Endothelial cell of umbilical vein (primary cell): ENCODE measurements at regions not wholly inside any gene's neighbourhood (a gene's known extent, or its start where the extent isn't known, plus 50 kb on each side); places are given as distances from the start of the nearest gene placed in this dataset.

ENCODE experiments used
- BruUV-seq: library from RNA; stranded (reverse); fragments of 400-500 nt; replicated peaks from 2 replicates; lab custom pipeline; 2021; lab: Mats Ljungman, UMichigan
- CTCF ChIA-PET: fragments of 300-600, 350-600 bp; sonication (Branson Sonifier 250); formaldehyde crosslinking; loops from one replicate; lab custom pipeline; 2021; ENCODE audit warnings: antibody characterized with exemption, inconsistent platforms; lab: Charles Lee
- POLR2A ChIA-PET: fragments of 300-600, 350-600 bp; sonication (Branson Sonifier 250); formaldehyde crosslinking; loops from one replicate; lab custom pipeline; 2021; ENCODE audit warnings: antibody characterized with exemption, inconsistent platforms; lab: Charles Lee
- DNase-seq: peaks from one replicate; pipeline ENCODE4 v3.0.0-alpha.2; 2011; ENCODE audit warnings: low read depth, low spot score
- FAIRE-seq: peaks from 2 replicates; lab custom pipeline; 2011; peaks lifted over from hg19 to GRCh38; lab: Jason Lieb, UNC
- H2AFZ ChIP-seq: 2 replicates; pipeline ENCODE4 v1.6.0; 2012; ENCODE audit warnings: low read depth, low read length, control low read depth, inconsistent platforms
- H3K27ac ChIP-seq: 2 replicates; pipeline ENCODE4 v1.5.1; 2011; ENCODE audit warnings: low read depth, mild to moderate bottlenecking, control low read depth, low read length, moderate library complexity; ENCODE audit not compliant: insufficient read depth
- H3K27me3 ChIP-seq, 2 experiments: 2 replicates each; pipeline versions ENCODE4 v1.6.0 to v1.6.1; 2011; ENCODE audit warnings: low read length in 2 of 2, mixed read lengths in 1 of 2; ENCODE audit not compliant: control insufficient read depth in 2 of 2, insufficient read depth in 2 of 2
- H3K36me3 ChIP-seq, 2 experiments: 2 replicates in 1 of 2; 3 replicates in 1 of 2; pipeline ENCODE4 v1.5.1; 2011; ENCODE audit warnings: low read length in 2 of 2, mild to moderate bottlenecking in 1 of 2, moderate library complexity in 1 of 2; ENCODE audit not compliant: control insufficient read depth in 2 of 2, insufficient read depth in 2 of 2; ENCODE audit errors: extremely low read depth in 1 of 2
- H3K4me1 ChIP-seq: 3 replicates; pipeline ENCODE4 v1.5.1; 2011; ENCODE audit warnings: mild to moderate bottlenecking, low read length; ENCODE audit not compliant: control insufficient read depth, insufficient read depth; ENCODE audit errors: extremely low read depth
- H3K4me2 ChIP-seq: 2 replicates; pipeline ENCODE4 v1.6.1; 2011; ENCODE audit warnings: low read length, control low read depth, mixed read lengths; ENCODE audit not compliant: insufficient read depth
- H3K4me3 ChIP-seq, 3 experiments: fragments of 200-600 bp in 1 of 3; sonication (generic), shearing (Covaris generic) in 1 of 3; replicated peaks in 1 of 3; 2 replicates each; pipeline ENCODE4 v1.5.1; 2011 to 2016; ENCODE audit warnings: control low read depth in 3 of 3, low read length in 3 of 3, mild to moderate bottlenecking in 2 of 3, inconsistent platforms in 1 of 3, low read depth in 1 of 3, moderate library complexity in 1 of 3; ENCODE audit not compliant: insufficient read depth in 1 of 3
- H3K79me2 ChIP-seq: 2 replicates; pipeline ENCODE4 v1.6.0; 2012; ENCODE audit warnings: low read length, inconsistent platforms; ENCODE audit not compliant: control insufficient read depth, insufficient read depth
- H3K9ac ChIP-seq: replicated peaks from 2 replicates; pipeline ENCODE3; 2011; ENCODE audit warnings: low read length, control low read depth; ENCODE audit not compliant: insufficient read depth; ENCODE audit errors: extremely low read depth
- H3K9me1 ChIP-seq: replicated peaks from 3 replicates; pipeline ENCODE4 v1.6.0; 2011; ENCODE audit warnings: mild to moderate bottlenecking, low read length; ENCODE audit not compliant: control insufficient read depth, insufficient read depth; ENCODE audit errors: extremely low read depth
- H3K9me3 ChIP-seq: replicated peaks from 2 replicates; pipeline ENCODE4 v1.5.1; 2012; ENCODE audit warnings: low read length, inconsistent platforms; ENCODE audit not compliant: control insufficient read depth, insufficient read depth
- H4K20me1 ChIP-seq: replicated peaks from 2 replicates; pipeline ENCODE3; 2011; ENCODE audit warnings: mild to moderate bottlenecking, low read length; ENCODE audit not compliant: control insufficient read depth, insufficient read depth; ENCODE audit errors: extremely low read depth
- CTCF ChIP-seq, 2 donors: IDR thresholded peaks; 1 replicate in 1 of 2; 2 replicates in 1 of 2; pipeline ENCODE4 v1.5.1; 2011; ENCODE audit warnings: low read length in 2 of 2, mild to moderate bottlenecking in 2 of 2, moderate library complexity in 2 of 2, control low read depth in 1 of 2, inconsistent platforms in 1 of 2, low read depth in 1 of 2; ENCODE audit not compliant: insufficient read depth in 1 of 2; ENCODE audit errors: extremely low read depth in 1 of 2
- EZH2 ChIP-seq: IDR thresholded peaks from 2 replicates; pipeline ENCODE4 v1.6.1; 2012; ENCODE audit warnings: borderline replicate concordance, low read depth, mild to moderate bottlenecking, moderate library complexity, low read length, inconsistent platforms; ENCODE audit not compliant: severe bottlenecking
- FOS ChIP-seq: IDR thresholded peaks from 2 replicates; pipeline ENCODE4 v1.6.1; 2011; ENCODE audit warnings: mild to moderate bottlenecking, low read length, moderate library complexity, borderline replicate concordance; ENCODE audit not compliant: insufficient read depth
- GATA2 ChIP-seq: IDR thresholded peaks from 2 replicates; pipeline ENCODE4 v1.7.0; 2011; ENCODE audit warnings: low read depth, mild to moderate bottlenecking, moderate library complexity, mixed read lengths, low read length; ENCODE audit not compliant: insufficient read length, insufficient read depth
- JUN ChIP-seq: IDR thresholded peaks from 2 replicates; pipeline ENCODE4 v1.6.1; 2011; ENCODE audit warnings: borderline replicate concordance, low read depth; ENCODE audit not compliant: insufficient read length, insufficient read depth
- MAX ChIP-seq: IDR thresholded peaks from 2 replicates; pipeline ENCODE4 v1.6.1; 2011; ENCODE audit not compliant: insufficient read depth, insufficient read length
- MYC ChIP-seq: IDR thresholded peaks from one replicate; pipeline ENCODE4 v1.6.1; 2011; ENCODE audit warnings: mild to moderate bottlenecking, low read depth, low read length
- POLR2A ChIP-seq: IDR thresholded peaks from 2 replicates; pipeline ENCODE4 v1.6.1; 2012; ENCODE audit warnings: low read depth, mild to moderate bottlenecking, control low read depth, low read length
- POLR2AphosphoS5 ChIP-seq: IDR thresholded peaks from 2 replicates; pipeline ENCODE4 v1.6.1; 2012; ENCODE audit warnings: low read depth, mild to moderate bottlenecking, control low read depth, low read length, moderate library complexity; ENCODE audit not compliant: insufficient read depth
- dilution Hi-C: fragments of 300-500 bp; cut with MboI; formaldehyde crosslinking; loops from one replicate; pipeline ENCODE4 v1.15.0; 2019; ENCODE audit warnings: low sequenced_read_pairs; ENCODE audit not compliant: extremely low pct_ligation_motif_present
- intact Hi-C: fragments of 100-400 bp; cut with micrococcal nuclease; formaldehyde crosslinking; loops from one replicate; pipeline ENCODE4 v1.10.0; 2022

GRCh38 chr7:46653848-46654247 lies 732.8 kb upstream of the IGFBP3 start:
- TF ChIP-seq MYC (no peak), CTCF (IDR thresholded peaks at IDR 0.05; ENCODE audit: extremely low read depth in 1 of 2, insufficient read depth in 1 of 2, low read depth in 1 of 2, low read length in 2 of 2) (no peak), POLR2AphosphoS5 (no peak), EZH2 (no peak), MAX (no peak), GATA2 (no peak), JUN (no peak), POLR2A (no peak), FOS (no peak)
- intact Hi-C loops (no loop called here), dilution Hi-C loops (no loop called here)
- H3K4me1 ChIP-seq, result no peaks in the 10 kb centered on the region
- H3K4me2 ChIP-seq, result no peak overlapping the region
- no peaks in the 10 kb centered on the region for H3K9me1 ChIP-seq
- BruUV-seq, result no TSS peak
- no peaks in the 10 kb centered on the region for H3K9me3 ChIP-seq
- H3K79me2 ChIP-seq, result no peaks in the 10 kb centered on the region
- H3K27me3 ChIP-seq, result no peaks in the 10 kb centered on the region
- no peak overlapping the region for H3K4me3 ChIP-seq
- ChIA-PET CTCF (no interaction called here), POLR2A (no interaction called here)
- H3K9ac ChIP-seq, result no peak overlapping the region
- DNase-seq (no peak), FAIRE-seq (no peak)
- H4K20me1 ChIP-seq, result no peaks in the 10 kb centered on the region
- no peak overlapping the region for H3K27ac ChIP-seq
- H3K36me3 ChIP-seq, result no peaks in the 10 kb centered on the region
- no peak overlapping the region for H2AFZ ChIP-seq
